ENCODE measurements at regions not wholly inside any gene's neighbourhood (a gene's known extent, or its start where the extent isn't known, plus 50 kb on each side); places are given as distances from the start of the nearest gene placed in this dataset.
"Not testable (repeated sequence)": the region's sequence is repeated elsewhere in the genome, so short reads cannot be mapped to it uniquely, and the experiment has no call there.

- DNase-seq, result no peak
- Histone ChIP-seq H3K4me3 (no peak overlapping the region), H3K4me1 (peaks cover 0 to 11% (median 4%) of the 10 kb centered on the region in 4 donors), H3K27ac (no peak overlapping the region), H3K27me3 (no peaks in the 10 kb centered on the region), H3K36me3 (no peaks in the 10 kb centered on the region), H3K9me3 (no peaks in the 10 kb centered on the region)
- intact Hi-C loops (cut with DNase I), result loop anchor here (10.0 kb wide), 1 partner anchor 176 kb away; no protein-coding TSS in a partner anchor
- TF ChIP-seq POLR2AphosphoS5 (IDR thresholded peaks at IDR 0.05) (no peak), EP300 (IDR thresholded peaks at IDR 0.05) (no peak), POLR2A (IDR thresholded peaks at IDR 0.05) (no peak), CTCF (IDR thresholded peaks at IDR 0.05) (no peak)
- 93 to 94% methylated on average over 8 of the region's 8 CpGs for WGBS, 2 donors
Observed at GRCh38 chr2:180540761-180541160, 439.6 kb upstream of the UBE2E3 start.

GRCh38 chr2:180539541-180539940 is 440.9 kb upstream of the UBE2E3 start:
- DNase-seq, result no peak
- Histone ChIP-seq H3K4me3 (no peak overlapping the region), H3K36me3 (no peaks in the 10 kb centered on the region), H3K27me3 (no peaks in the 10 kb centered on the region), H3K4me1 (peaks cover 0 to 14% (median 5%) of the 10 kb centered on the region in 4 donors), H3K27ac (no peak overlapping the region), H3K9me3 (no peaks in the 10 kb centered on the region)
- TF ChIP-seq EP300 (IDR thresholded peaks at IDR 0.05) (no peak), POLR2A (IDR thresholded peaks at IDR 0.05) (no peak), POLR2AphosphoS5 (IDR thresholded peaks at IDR 0.05) (no peak), CTCF (IDR thresholded peaks at IDR 0.05) (no peak)
- intact Hi-C loops (cut with DNase I), result no loop called here

GRCh38 chr2:180535289-180535688 is 445.1 kb upstream of the UBE2E3 start:
- WGBS, 2 donors, result 89 to 92% methylated on average over 1 of the region's 1 CpG

GRCh38 chr2:180531787-180532186 is 448.6 kb upstream of the UBE2E3 start:
- H3K4me1 ChIP-seq, result peaks cover 0 to 13% (median 5%) of the 10 kb centered on the region in 4 donors
- H3K27ac ChIP-seq; H3K27me3 ChIP-seq; DNase-seq; H3K4me3 ChIP-seq; H3K36me3 ChIP-seq; intact Hi-C loops (cut with DNase I); H3K9me3 ChIP-seq: not testable (repeated sequence)
- 94 to 95% methylated on average over 8 of the region's 8 CpGs for WGBS, 2 donors

More at GRCh38 chr2:180535289-180535688, 445.1 kb upstream of the UBE2E3 start:
- Histone ChIP-seq H3K9me3 (no peaks in the 10 kb centered on the region), H3K4me1 (peaks cover 0 to 14% (median 5%) of the 10 kb centered on the region in 4 donors), H3K36me3 (no peaks in the 10 kb centered on the region), H3K4me3 (no peak overlapping the region), H3K27me3 (no peaks in the 10 kb centered on the region), H3K27ac (no peak overlapping the region)
- intact Hi-C loops (cut with DNase I), result no loop called here
- no peak for TF ChIP-seq POLR2A (IDR thresholded peaks at IDR 0.05)
- no peak for TF ChIP-seq POLR2AphosphoS5 (IDR thresholded peaks at IDR 0.05)
- TF ChIP-seq CTCF (IDR thresholded peaks at IDR 0.05), result no peak
- no peak for TF ChIP-seq EP300 (IDR thresholded peaks at IDR 0.05)
- no peak for DNase-seq

- intact Hi-C loops (cut with DNase I), result no loop called here
- 86 to 95% methylated on average over 2 of the region's 2 CpGs for WGBS, 2 donors
- Histone ChIP-seq H3K4me3 (no peak overlapping the region), H3K9me3 (no peaks in the 10 kb centered on the region), H3K27ac (no peak overlapping the region), H3K27me3 (no peaks in the 10 kb centered on the region), H3K36me3 (no peaks in the 10 kb centered on the region), H3K4me1 (no peaks in the 10 kb centered on the region)
- TF ChIP-seq CTCF (IDR thresholded peaks at IDR 0.05) (no peak), EP300 (IDR thresholded peaks at IDR 0.05) (no peak), POLR2AphosphoS5 (IDR thresholded peaks at IDR 0.05) (no peak), POLR2A (IDR thresholded peaks at IDR 0.05) (no peak)
- no peak for DNase-seq
Observed at GRCh38 chr2:180524499-180524898, 455.9 kb upstream of the UBE2E3 start.

Data from sigmoid colon (tissue), 6 donors.